HEK293 (cell line): ENCODE measurements at regions not wholly inside any gene's neighbourhood (a gene's known extent, or its start where the extent isn't known, plus 50 kb on each side); places are given as distances from the start of the nearest gene placed in this dataset.

Experiments
- CTCF ChIA-PET: fragments of 350-600 bp; formaldehyde crosslinking; extraction: SDS; loops from one replicate; lab custom pipeline; 2021; ENCODE audit warnings: antibody characterized with exemption; lab: Yijun Ruan, JAX
- POLR2A ChIA-PET: fragments of 300-600 bp; formaldehyde crosslinking; extraction: SDS; loops from one replicate; lab custom pipeline; 2020; ENCODE audit warnings: antibody characterized with exemption, inconsistent platforms; lab: Yijun Ruan, JAX
- H3K27ac ChIP-seq: fragments of 200-500 bp; sonication (Bioruptor generic); 2 replicates; pipeline ENCODE4 v1.5.1; 2014; ENCODE audit warnings: low read depth, low read length, control low read depth, inconsistent platforms; ENCODE audit errors: extremely low read depth
- H3K36me3 ChIP-seq, 2 experiments: fragments of 200-500 bp in 1 of 2; sonication (Bioruptor generic) in 1 of 2; 1 replicate in 1 of 2; 2 replicates in 1 of 2; pipeline ENCODE4 v1.5.1; 2014 to 2017; ENCODE audit warnings: inconsistent platforms in 2 of 2, low read length in 2 of 2; ENCODE audit not compliant: control insufficient read depth in 2 of 2, insufficient read depth in 1 of 2
- H3K4me1 ChIP-seq: fragments of 200-500 bp; sonication (Bioruptor generic); 2 replicates; pipeline ENCODE4 v1.5.1; 2014; ENCODE audit warnings: mild to moderate bottlenecking, low read length, inconsistent platforms; ENCODE audit not compliant: control insufficient read depth, insufficient read depth
- H3K4me3 ChIP-seq: 2 replicates; pipeline ENCODE4 v1.5.1; 2011; ENCODE audit warnings: low read depth, mild to moderate bottlenecking, control low read depth, low read length, moderate library complexity
- H3K9me3 ChIP-seq: fragments of 200-500 bp; sonication (Bioruptor generic); 2 replicates; pipeline ENCODE4 v1.5.1; 2014; ENCODE audit warnings: low read depth, low read length, inconsistent platforms; ENCODE audit not compliant: control insufficient read depth, insufficient read depth
- ATF2 ChIP-seq: fragments of 450-650 bp; formaldehyde crosslinking; IDR thresholded peaks from 2 replicates; pipeline ENCODE4 v1.5.1; 2016; ENCODE audit warnings: missing biosample characterization, missing genetic modification characterization, low read depth
- BCL11B ChIP-seq: fragments of 450-650 bp; formaldehyde crosslinking; IDR thresholded peaks from 2 replicates; pipeline ENCODE4 v1.5.1; 2016; ENCODE audit warnings: low read depth, missing biosample characterization, missing genetic modification characterization
- EGR2 ChIP-seq: fragments of 450-650 bp; formaldehyde crosslinking; IDR thresholded peaks from 2 replicates; pipeline ENCODE4 v1.5.1; 2016; ENCODE audit warnings: low read depth, missing biosample characterization, missing genetic modification characterization
- PRDM2 ChIP-seq: fragments of 450-650 bp; formaldehyde crosslinking; IDR thresholded peaks from 2 replicates; pipeline ENCODE4 v1.5.1; 2016; ENCODE audit warnings: missing biosample characterization, missing genetic modification characterization, borderline replicate concordance
- SALL2 ChIP-seq: fragments of 450-650 bp; formaldehyde crosslinking; IDR thresholded peaks from 2 replicates; pipeline ENCODE4 v1.5.0; 2017; ENCODE audit warnings: missing biosample characterization, mild to moderate bottlenecking, missing genetic modification characterization, borderline replicate concordance
- SP2 ChIP-seq: fragments of 450-650 bp; formaldehyde crosslinking; IDR thresholded peaks from 2 replicates; pipeline ENCODE4 v1.5.1; 2016; ENCODE audit warnings: missing biosample characterization, missing genetic modification characterization
- ZBTB20 ChIP-seq: fragments of 450-650 bp; formaldehyde crosslinking; IDR thresholded peaks from 2 replicates; pipeline ENCODE4 v1.5.1; 2016; ENCODE audit warnings: missing biosample characterization, missing genetic modification characterization
- ZNF133 ChIP-seq: fragments of 450-650 bp; formaldehyde crosslinking; IDR thresholded peaks from 2 replicates; pipeline ENCODE4 v1.5.1; 2016; ENCODE audit warnings: missing biosample characterization, missing genetic modification characterization
- ZNF2 ChIP-seq: fragments of 450-650 bp; formaldehyde crosslinking; IDR thresholded peaks from 2 replicates; pipeline ENCODE4 v1.5.1; 2016; ENCODE audit warnings: missing biosample characterization, missing genetic modification characterization
- ZNF292 ChIP-seq: fragments of 450-650 bp; formaldehyde crosslinking; IDR thresholded peaks from 2 replicates; pipeline ENCODE4 v1.5.1; 2016; ENCODE audit warnings: low read depth, missing biosample characterization, missing genetic modification characterization, borderline replicate concordance
- ZNF398 ChIP-seq: fragments of 450-650 bp; formaldehyde crosslinking; IDR thresholded peaks from 2 replicates; pipeline ENCODE4 v1.5.1; 2017; ENCODE audit warnings: missing biosample characterization, missing genetic modification characterization
- ZNF560 ChIP-seq: fragments of 450-650 bp; formaldehyde crosslinking; IDR thresholded peaks from 2 replicates; pipeline ENCODE4 v1.5.1; 2017; ENCODE audit warnings: missing biosample characterization, missing genetic modification characterization, borderline replicate concordance
- ZNF843 ChIP-seq: fragments of 450-650 bp; formaldehyde crosslinking; IDR thresholded peaks from 2 replicates; pipeline ENCODE4 v1.5.1; 2016; ENCODE audit warnings: missing biosample characterization, missing genetic modification characterization
- TF ChIP-seq, protein P1 (sequence below): fragments of 450-650 bp; formaldehyde crosslinking; IDR thresholded peaks from 2 replicates; pipeline ENCODE4 v1.5.1; 2017; ENCODE audit warnings: missing biosample characterization, missing genetic modification characterization
- TF ChIP-seq, protein P2 (sequence below): fragments of 450-650 bp; formaldehyde crosslinking; IDR thresholded peaks from 2 replicates; pipeline ENCODE4 v1.5.1; 2016; ENCODE audit warnings: missing biosample characterization, missing genetic modification characterization

GRCh38 chr11:69905611-69906452 lies 86.6 kb upstream of the FGF3 start (continued):
- TF ChIP-seq PRDM2 (no peak), SP2 (tag by site-specific recombination) (no peak), ZNF133 (tag by site-specific recombination) (no peak), ZNF292 (tag by site-specific recombination) (no peak), EGR2 (tag by site-specific recombination) (no peak), ZNF2 (tag by site-specific recombination) (no peak), ZNF398 (tag by site-specific recombination) (no peak), BCL11B (tag by site-specific recombination) (no peak), SALL2 (tag by site-specific recombination) (no peak)
- TF ChIP-seq, protein P1, sequence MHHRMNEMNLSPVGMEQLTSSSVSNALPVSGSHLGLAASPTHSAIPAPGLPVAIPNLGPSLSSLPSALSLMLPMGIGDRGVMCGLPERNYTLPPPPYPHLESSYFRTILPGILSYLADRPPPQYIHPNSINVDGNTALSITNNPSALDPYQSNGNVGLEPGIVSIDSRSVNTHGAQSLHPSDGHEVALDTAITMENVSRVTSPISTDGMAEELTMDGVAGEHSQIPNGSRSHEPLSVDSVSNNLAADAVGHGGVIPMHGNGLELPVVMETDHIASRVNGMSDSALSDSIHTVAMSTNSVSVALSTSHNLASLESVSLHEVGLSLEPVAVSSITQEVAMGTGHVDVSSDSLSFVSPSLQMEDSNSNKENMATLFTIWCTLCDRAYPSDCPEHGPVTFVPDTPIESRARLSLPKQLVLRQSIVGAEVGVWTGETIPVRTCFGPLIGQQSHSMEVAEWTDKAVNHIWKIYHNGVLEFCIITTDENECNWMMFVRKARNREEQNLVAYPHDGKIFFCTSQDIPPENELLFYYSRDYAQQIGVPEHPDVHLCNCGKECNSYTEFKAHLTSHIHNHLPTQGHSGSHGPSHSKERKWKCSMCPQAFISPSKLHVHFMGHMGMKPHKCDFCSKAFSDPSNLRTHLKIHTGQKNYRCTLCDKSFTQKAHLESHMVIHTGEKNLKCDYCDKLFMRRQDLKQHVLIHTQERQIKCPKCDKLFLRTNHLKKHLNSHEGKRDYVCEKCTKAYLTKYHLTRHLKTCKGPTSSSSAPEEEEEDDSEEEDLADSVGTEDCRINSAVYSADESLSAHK (tag by site-specific recombination), result no peak
- TF ChIP-seq, protein P2, sequence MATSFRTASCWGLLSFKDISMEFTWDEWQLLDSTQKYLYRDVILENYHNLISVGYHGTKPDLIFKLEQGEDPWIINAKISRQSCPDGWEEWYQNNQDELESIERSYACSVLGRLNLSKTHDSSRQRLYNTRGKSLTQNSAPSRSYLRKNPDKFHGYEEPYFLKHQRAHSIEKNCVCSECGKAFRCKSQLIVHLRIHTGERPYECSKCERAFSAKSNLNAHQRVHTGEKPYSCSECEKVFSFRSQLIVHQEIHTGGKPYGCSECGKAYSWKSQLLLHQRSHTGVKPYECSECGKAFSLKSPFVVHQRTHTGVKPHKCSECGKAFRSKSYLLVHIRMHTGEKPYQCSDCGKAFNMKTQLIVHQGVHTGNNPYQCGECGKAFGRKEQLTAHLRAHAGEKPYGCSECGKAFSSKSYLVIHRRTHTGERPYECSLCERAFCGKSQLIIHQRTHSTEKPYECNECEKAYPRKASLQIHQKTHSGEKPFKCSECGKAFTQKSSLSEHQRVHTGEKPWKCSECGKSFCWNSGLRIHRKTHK, result no peak

GRCh38 chr11:69906453-69906907 lies 87.3 kb upstream of the FGF3 start:
- POLR2A ChIA-PET, result no interaction called here
- no peaks in the 10 kb centered on the region for H3K9me3 ChIP-seq
- H3K4me1 ChIP-seq, result no peaks in the 10 kb centered on the region
- H3K27ac ChIP-seq, result no peak overlapping the region
- TF ChIP-seq ATF2 (tag by site-specific recombination), result no peak
- TF ChIP-seq ZBTB20 (tag by site-specific recombination), result no peak
- TF ChIP-seq ZNF843, result no peak
- TF ChIP-seq ZNF560 (tag by site-specific recombination), result no peak
- H3K4me3 ChIP-seq, result no peak overlapping the region
- no peaks in the 10 kb centered on the region for H3K36me3 ChIP-seq
- CTCF ChIA-PET, result interaction anchor here (0.7 to 1.0 kb wide), 2 partner anchors 116 to 304 kb away, joined by 3 to 4 read pairs; no protein-coding TSS in a partner anchor
